ENCODE measurements at regions not wholly inside any gene's neighbourhood (a gene's known extent, or its start where the extent isn't known, plus 50 kb on each side); places are given as distances from the start of the nearest gene placed in this dataset.

DNA sequence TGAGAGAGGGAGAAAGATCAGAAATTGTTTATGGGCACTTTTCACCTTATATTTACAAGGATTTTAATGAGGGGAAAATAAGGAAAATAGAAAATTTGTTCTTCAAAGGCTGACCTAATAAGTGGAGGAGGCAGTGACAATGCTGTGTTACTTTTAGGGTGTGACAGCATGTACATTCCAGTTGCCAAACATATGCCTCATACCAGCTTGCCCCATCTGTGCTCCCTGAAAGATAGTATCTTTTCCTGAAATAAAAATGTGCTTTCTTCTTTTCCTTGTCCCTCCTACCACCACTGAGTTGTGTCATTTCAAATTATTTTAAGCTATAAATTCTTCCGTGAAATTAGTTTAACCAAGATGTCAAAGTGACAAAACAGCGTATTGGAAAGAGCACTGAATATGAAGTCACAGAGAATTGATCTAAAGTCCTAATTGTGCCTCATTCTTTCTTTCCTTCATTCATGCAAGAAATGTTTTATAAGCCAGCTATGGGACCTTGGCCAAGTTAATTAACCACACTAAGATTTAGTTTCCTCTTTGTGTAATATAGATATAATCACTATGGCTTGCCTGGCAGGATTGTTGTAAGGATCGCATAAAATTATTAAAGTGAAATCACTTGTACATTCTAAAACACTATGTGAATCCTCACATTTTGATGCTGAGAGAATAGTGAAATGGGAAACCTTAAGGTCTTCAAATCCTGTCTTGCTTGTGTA lies 1307.5 kb upstream of the TENM4 start:
- H3K9me3 ChIP-seq = no peaks in the 10 kb centered on the region
- DNase-seq = no peak
- H3K36me3 ChIP-seq = no peaks in the 10 kb centered on the region
- no peaks in the 10 kb centered on the region for H3K27me3 ChIP-seq
- H3K4me1 ChIP-seq (ENCODE audit: insufficient read depth) = no peaks in the 10 kb centered on the region
- no peak overlapping the region for H3K4me3 ChIP-seq
- no peak overlapping the region for H3K27ac ChIP-seq
- intact Hi-C loops (cut with DNase I) = no loop called here
- 84 to 86% (median 85%) methylated on average over 3 of the region's 3 CpGs for WGBS, 3 donors
- TF ChIP-seq, protein P1, sequence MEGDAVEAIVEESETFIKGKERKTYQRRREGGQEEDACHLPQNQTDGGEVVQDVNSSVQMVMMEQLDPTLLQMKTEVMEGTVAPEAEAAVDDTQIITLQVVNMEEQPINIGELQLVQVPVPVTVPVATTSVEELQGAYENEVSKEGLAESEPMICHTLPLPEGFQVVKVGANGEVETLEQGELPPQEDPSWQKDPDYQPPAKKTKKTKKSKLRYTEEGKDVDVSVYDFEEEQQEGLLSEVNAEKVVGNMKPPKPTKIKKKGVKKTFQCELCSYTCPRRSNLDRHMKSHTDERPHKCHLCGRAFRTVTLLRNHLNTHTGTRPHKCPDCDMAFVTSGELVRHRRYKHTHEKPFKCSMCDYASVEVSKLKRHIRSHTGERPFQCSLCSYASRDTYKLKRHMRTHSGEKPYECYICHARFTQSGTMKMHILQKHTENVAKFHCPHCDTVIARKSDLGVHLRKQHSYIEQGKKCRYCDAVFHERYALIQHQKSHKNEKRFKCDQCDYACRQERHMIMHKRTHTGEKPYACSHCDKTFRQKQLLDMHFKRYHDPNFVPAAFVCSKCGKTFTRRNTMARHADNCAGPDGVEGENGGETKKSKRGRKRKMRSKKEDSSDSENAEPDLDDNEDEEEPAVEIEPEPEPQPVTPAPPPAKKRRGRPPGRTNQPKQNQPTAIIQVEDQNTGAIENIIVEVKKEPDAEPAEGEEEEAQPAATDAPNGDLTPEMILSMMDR (IDR thresholded peaks at IDR 0.05) = no peak
- TF ChIP-seq POLR2A (IDR thresholded peaks at IDR 0.05) (no peak), EP300 (IDR thresholded peaks at IDR 0.05) (no peak)

DNA sequence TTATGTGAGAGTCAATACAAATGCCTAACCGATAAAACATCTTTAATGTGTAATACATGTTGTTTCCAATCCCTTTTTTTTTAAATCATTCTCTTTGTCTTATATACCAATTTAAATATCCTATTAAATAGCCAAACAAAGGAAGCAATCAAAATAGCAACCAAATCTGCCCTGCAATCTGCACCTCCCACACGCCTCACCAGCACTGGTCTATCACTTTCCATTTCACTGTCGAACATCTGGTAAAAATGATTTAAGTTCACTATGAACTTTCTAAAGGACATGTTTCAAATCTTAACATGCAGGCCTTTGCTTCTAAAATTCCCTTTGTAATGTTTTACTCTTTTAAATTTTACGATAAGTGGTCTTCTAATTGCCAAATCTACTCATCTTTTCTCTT lies 1305.5 kb upstream of the TENM4 start:
- no peak overlapping the region for H3K4me3 ChIP-seq
- no peaks in the 10 kb centered on the region for H3K27me3 ChIP-seq
- intact Hi-C loops (cut with DNase I) = no loop called here
- H3K36me3 ChIP-seq = no peaks in the 10 kb centered on the region
- DNase-seq = no peak
- H3K27ac ChIP-seq = no peak overlapping the region
- H3K9me3 ChIP-seq = no peaks in the 10 kb centered on the region
- no peak for TF ChIP-seq EP300 (IDR thresholded peaks at IDR 0.05)
- TF ChIP-seq, protein P1 (IDR thresholded peaks at IDR 0.05) = no peak
- no peak for TF ChIP-seq POLR2A (IDR thresholded peaks at IDR 0.05)
- no peaks in the 10 kb centered on the region for H3K4me1 ChIP-seq (ENCODE audit: insufficient read depth)
- WGBS, 3 donors = 71 to 85% (median 80%) methylated on average over 4 of the region's 4 CpGs

DNA sequence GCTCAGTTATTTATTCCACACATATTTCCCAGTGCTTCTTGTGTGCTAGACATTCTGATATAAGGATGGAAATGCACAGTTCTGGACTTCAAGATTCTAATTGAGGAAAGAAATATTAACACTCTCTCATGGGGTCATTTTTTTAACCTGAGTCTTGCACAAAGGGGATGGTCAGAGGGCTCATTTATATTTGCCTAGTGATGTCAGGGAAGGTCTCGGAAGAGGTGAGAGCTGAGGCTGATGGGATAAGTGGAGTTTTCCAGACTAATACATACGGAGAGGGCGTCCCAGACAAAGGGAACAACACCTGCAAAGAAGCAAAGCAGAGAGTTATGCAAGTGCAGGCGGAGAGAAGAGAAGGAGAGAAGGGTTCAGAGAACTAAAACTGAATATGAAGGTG lies 1304.6 kb upstream of the TENM4 start:
- TF ChIP-seq, protein P1 (IDR thresholded peaks at IDR 0.05) = no peak
- TF ChIP-seq EP300 (IDR thresholded peaks at IDR 0.05) (no peak), POLR2A (IDR thresholded peaks at IDR 0.05) (no peak)
- Histone ChIP-seq H3K27ac (no peak overlapping the region), H3K4me1 (ENCODE audit: insufficient read depth) (no peaks in the 10 kb centered on the region), H3K9me3 (no peaks in the 10 kb centered on the region), H3K27me3 (no peaks in the 10 kb centered on the region), H3K4me3 (no peak overlapping the region), H3K36me3 (no peaks in the 10 kb centered on the region)
- intact Hi-C loops (cut with DNase I) = no loop called here
- no peak for DNase-seq
- 94 to 95% (median 95%) methylated on average over 4 of the region's 4 CpGs for WGBS, 3 donors

DNA sequence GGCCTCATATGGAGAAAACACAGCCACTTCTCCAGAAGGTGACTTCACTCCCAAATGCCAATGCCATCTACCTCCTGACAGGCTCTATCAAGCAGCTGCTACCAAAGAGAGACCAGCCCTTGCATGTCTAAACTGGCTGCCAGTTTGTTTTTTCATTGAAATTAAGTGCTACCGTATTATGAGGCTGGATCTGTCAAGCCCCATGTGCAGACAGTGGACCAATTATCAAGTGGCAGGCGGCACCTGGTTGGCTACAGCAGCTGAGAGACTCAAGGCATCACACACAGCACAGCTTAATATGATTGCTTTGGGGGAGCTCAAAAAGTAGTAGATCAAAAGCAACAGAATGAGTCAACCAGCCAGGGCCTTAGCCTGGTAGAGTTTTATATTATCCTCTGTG lies 1293.0 kb upstream of the TENM4 start:
- Histone ChIP-seq H3K4me3 (no peak overlapping the region), H3K36me3 (no peaks in the 10 kb centered on the region), H3K9me3 (no peaks in the 10 kb centered on the region), H3K4me1 (ENCODE audit: insufficient read depth) (no peaks in the 10 kb centered on the region), H3K27me3 (no peaks in the 10 kb centered on the region), H3K27ac (no peak overlapping the region)
- TF ChIP-seq, protein P1 (IDR thresholded peaks at IDR 0.05) = no peak
- TF ChIP-seq EP300 (IDR thresholded peaks at IDR 0.05) = no peak
- TF ChIP-seq POLR2A (IDR thresholded peaks at IDR 0.05) = no peak
- no peak for DNase-seq
- 92 to 97% (median 93%) methylated on average over 2 of the region's 2 CpGs for WGBS, 3 donors
- intact Hi-C loops (cut with DNase I) = no loop called here
